EH (cell line): ENCODE measurements at regions not wholly inside any gene's neighbourhood (a gene's known extent, or its start where the extent isn't known, plus 50 kb on each side); places are given as distances from the start of the nearest gene placed in this dataset.

Source experiments
- DNase-seq: peaks from one replicate; pipeline ENCODE4 v3.0.0-alpha.2; 2015; ENCODE audit warnings: low read depth

GRCh38 chr10:54985732-54986131 is 184.7 kb upstream of the PCDH15 start:
- no peak for DNase-seq

- no peak for DNase-seq
Measured at GRCh38 chr10:54983255-54983654, 182.2 kb upstream of the PCDH15 start.

- no peak for DNase-seq
Measured at GRCh38 chr10:54962134-54962900, 161.3 kb upstream of the PCDH15 start.

GRCh38 chr10:54961040-54961439 is 160.0 kb upstream of the PCDH15 start:
- DNase-seq: no peak

GRCh38 chr10:54958844-54959243 is 157.8 kb upstream of the PCDH15 start:
- no peak for DNase-seq

- no peak for DNase-seq
Measured at GRCh38 chr10:54947605-54948004, 146.6 kb upstream of the PCDH15 start.

- DNase-seq: no peak
Measured at GRCh38 chr10:54940418-54940817, 139.4 kb upstream of the PCDH15 start.

- DNase-seq: no peak
Measured at GRCh38 chr10:54914049-54914448, 113.0 kb upstream of the PCDH15 start.

- no peak for DNase-seq
Measured at GRCh38 chr10:54909165-54909564, 108.1 kb upstream of the PCDH15 start.

- DNase-seq: no peak
Measured at GRCh38 chr10:54908019-54908418, 107.0 kb upstream of the PCDH15 start.

GRCh38 chr10:54906940-54907339 is 105.9 kb upstream of the PCDH15 start:
- no peak for DNase-seq

- DNase-seq: no peak
Measured at GRCh38 chr10:54905578-54906192, 104.7 kb upstream of the PCDH15 start.

GRCh38 chr10:54904833-54905232 is 103.8 kb upstream of the PCDH15 start:
- DNase-seq: no peak

- no peak for DNase-seq
Measured at GRCh38 chr10:54903745-54904144, 102.7 kb upstream of the PCDH15 start.

- no peak for DNase-seq
Measured at GRCh38 chr10:54900584-54900983, 99.6 kb upstream of the PCDH15 start.

GRCh38 chr10:54880996-54881395 is 80.0 kb upstream of the PCDH15 start:
- no peak for DNase-seq

- no peak for DNase-seq
Measured at GRCh38 chr10:54869022-54869421, 68.0 kb upstream of the PCDH15 start.

GRCh38 chr10:54866666-54867065 is 65.6 kb upstream of the PCDH15 start:
- DNase-seq: no peak

- no peak for DNase-seq
Measured at GRCh38 chr10:54854843-54855242, 53.8 kb upstream of the PCDH15 start.

- DNase-seq: no peak
Measured at GRCh38 chr10:54854389-54854788, 53.4 kb upstream of the PCDH15 start.

GRCh38 chr10:54853883-54854282 is 52.9 kb upstream of the PCDH15 start:
- DNase-seq: no peak
